ENCODE measurements at regions not wholly inside any gene's neighbourhood (a gene's known extent, or its start where the extent isn't known, plus 50 kb on each side); places are given as distances from the start of the nearest gene placed in this dataset.

DNA sequence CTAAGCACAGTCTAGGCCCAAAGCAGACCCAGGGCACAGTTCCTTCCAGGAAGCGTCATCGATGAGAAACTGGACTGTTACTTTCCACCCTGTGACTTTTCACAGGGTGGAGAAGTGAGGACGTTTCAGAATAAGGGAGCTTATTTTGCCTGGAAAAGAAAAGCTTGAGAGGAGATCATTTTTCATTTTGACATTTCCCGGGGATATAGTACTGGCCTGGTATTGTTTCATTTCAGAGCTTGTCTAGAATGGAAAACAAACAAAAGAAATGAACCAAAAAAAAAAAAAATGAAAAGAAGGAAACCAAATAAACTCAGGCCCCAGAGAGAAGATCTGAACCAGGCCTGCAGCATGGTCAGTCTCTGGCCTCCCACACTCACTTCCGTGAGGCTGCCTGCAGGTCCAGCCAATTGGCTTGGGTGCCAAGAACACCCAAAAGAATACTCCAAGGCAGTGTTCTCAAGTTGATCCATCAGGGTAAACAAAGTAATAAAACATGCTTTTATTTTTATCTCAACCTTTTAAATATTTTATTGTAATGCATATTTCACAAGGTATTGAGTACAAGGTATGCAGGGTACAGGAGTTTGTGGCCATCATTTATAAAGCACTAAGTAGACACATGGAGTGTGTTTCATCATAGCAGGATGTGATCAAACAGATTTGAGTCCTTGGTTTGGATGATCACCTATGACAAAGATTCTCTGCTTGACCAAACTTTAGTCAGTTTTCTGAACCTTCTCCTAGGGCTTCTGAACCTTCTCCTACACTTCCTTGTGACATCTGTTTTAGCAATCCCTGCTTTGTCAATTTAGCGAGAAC lies 176.9 kb upstream of the GGTLC1 start:
- CTCF ChIA-PET, result interaction anchor here (1.6 kb wide), 1 partner anchor 15 kb away, joined by 3 read pairs; no protein-coding TSS in a partner anchor
- ATAC-seq, result no peak
- no peak for DNase-seq (ENCODE audit: low read depth, low spot score)
- Histone ChIP-seq H3K27me3 (ENCODE audit: control insufficient read depth, insufficient read depth, low read length) (no peaks in the 10 kb centered on the region; the same call in 1 of the 2 replicates), H3K9me3 (ENCODE audit: control insufficient read depth, insufficient read depth, low read depth, low read length) (no peaks in the 10 kb centered on the region), H3K36me3 (ENCODE audit: control insufficient read depth, insufficient read depth, low read length) (no peaks in the 10 kb centered on the region), H3K4me3 (ENCODE audit: low read depth in 2 of 2, low read length in 2 of 2) (no peak overlapping the region), H3K27ac (ENCODE audit: low read length) (no peak overlapping the region), H3K4me1 (ENCODE audit: control insufficient read depth, insufficient read depth, low read length) (no peaks in the 10 kb centered on the region)
- in situ Hi-C loops (cut with HindIII; ENCODE audit: low pct_unique_long_range_greater_than_20kb, low sequenced_read_pairs) (no loop called here), intact Hi-C loops (cut with micrococcal nuclease; ENCODE audit: unreplicated experiment) (no loop called here)
- BruUV-seq (replicated peaks), result no TSS peak
- POLR2A ChIA-PET, result no interaction called here
- TF ChIP-seq TCF7L2 (IDR thresholded peaks at IDR 0.05; ENCODE audit: low read depth, low read length), result no peak
- no peak for TF ChIP-seq POLR2AphosphoS5 (IDR thresholded peaks at IDR 0.05; ENCODE audit: low read depth, low read length)
- TF ChIP-seq REST (IDR thresholded peaks at IDR 0.05; ENCODE audit: insufficient read depth in 1 of 2, low read depth in 2 of 2, low read length in 1 of 2), result no peak
- TF ChIP-seq SIN3A (IDR thresholded peaks at IDR 0.05; ENCODE audit: borderline replicate concordance, insufficient read depth, low read depth, low read length), result no peak
- TF ChIP-seq, protein P1, sequence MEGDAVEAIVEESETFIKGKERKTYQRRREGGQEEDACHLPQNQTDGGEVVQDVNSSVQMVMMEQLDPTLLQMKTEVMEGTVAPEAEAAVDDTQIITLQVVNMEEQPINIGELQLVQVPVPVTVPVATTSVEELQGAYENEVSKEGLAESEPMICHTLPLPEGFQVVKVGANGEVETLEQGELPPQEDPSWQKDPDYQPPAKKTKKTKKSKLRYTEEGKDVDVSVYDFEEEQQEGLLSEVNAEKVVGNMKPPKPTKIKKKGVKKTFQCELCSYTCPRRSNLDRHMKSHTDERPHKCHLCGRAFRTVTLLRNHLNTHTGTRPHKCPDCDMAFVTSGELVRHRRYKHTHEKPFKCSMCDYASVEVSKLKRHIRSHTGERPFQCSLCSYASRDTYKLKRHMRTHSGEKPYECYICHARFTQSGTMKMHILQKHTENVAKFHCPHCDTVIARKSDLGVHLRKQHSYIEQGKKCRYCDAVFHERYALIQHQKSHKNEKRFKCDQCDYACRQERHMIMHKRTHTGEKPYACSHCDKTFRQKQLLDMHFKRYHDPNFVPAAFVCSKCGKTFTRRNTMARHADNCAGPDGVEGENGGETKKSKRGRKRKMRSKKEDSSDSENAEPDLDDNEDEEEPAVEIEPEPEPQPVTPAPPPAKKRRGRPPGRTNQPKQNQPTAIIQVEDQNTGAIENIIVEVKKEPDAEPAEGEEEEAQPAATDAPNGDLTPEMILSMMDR (IDR thresholded peaks at IDR 0.05), result no peak

GRCh38 chr20:24164360-24164759 lies 175.8 kb upstream of the GGTLC1 start:
- intact Hi-C loops (cut with micrococcal nuclease; ENCODE audit: unreplicated experiment), result no loop called here
- Histone ChIP-seq H3K4me3 (ENCODE audit: low read depth in 2 of 2, low read length in 2 of 2) (no peak overlapping the region), H3K27ac (ENCODE audit: low read length) (no peak overlapping the region), H3K36me3 (ENCODE audit: control insufficient read depth, insufficient read depth, low read length) (no peaks in the 10 kb centered on the region), H3K9me3 (ENCODE audit: control insufficient read depth, insufficient read depth, low read depth, low read length) (no peaks in the 10 kb centered on the region), H3K4me1 (ENCODE audit: control insufficient read depth, insufficient read depth, low read length) (no peaks in the 10 kb centered on the region), H3K27me3 (ENCODE audit: control insufficient read depth, insufficient read depth, low read length) (no peaks in the 10 kb centered on the region; the same call in 1 of the 2 replicates)
- ChIA-PET POLR2A (no interaction called here), CTCF (interaction anchor here (0.6 to 1.6 kb wide), 2 partner anchors 14 to 224 kb away, joined by 3 read pairs; no protein-coding TSS in a partner anchor)
- no peak for DNase-seq (ENCODE audit: low read depth, low spot score)
- no TSS peak for BruUV-seq (replicated peaks)
- no peak for TF ChIP-seq TCF7L2 (IDR thresholded peaks at IDR 0.05; ENCODE audit: low read depth, low read length)
- TF ChIP-seq, protein P1 (IDR thresholded peaks at IDR 0.05), result peak; percentile 74
- no peak for TF ChIP-seq SIN3A (IDR thresholded peaks at IDR 0.05; ENCODE audit: borderline replicate concordance, insufficient read depth, low read depth, low read length)
- in situ Hi-C loops (cut with HindIII; ENCODE audit: low pct_unique_long_range_greater_than_20kb, low sequenced_read_pairs), result no loop called here
- no peak for ATAC-seq
